Right atrium auricular region (tissue), 2 donors: ENCODE measurements at regions not wholly inside any gene's neighbourhood (a gene's known extent, or its start where the extent isn't known, plus 50 kb on each side); places are given as distances from the start of the nearest gene placed in this dataset.

Experiments used
- DNase-seq: peaks from one replicate; pipeline ENCODE4 v3.0.0-alpha.2; 2019; ENCODE audit warnings: low spot score
- H3K27ac ChIP-seq, 2 donors: fragments of 200-600 bp; sonication (generic); 1 replicate in 1 of 2; 2 replicates in 1 of 2; pipeline ENCODE4 v1.5.1; 2016 to 2019
- H3K27me3 ChIP-seq, 2 donors: fragments of 200-600 bp; sonication (generic); one replicate each; pipeline versions ENCODE4 v1.5.1 to v1.6.0; 2017 to 2019
- H3K36me3 ChIP-seq: fragments of 200-600 bp; sonication (generic); one replicate; pipeline ENCODE4 v1.5.1; 2016
- H3K4me1 ChIP-seq, 2 donors: fragments of 200-600 bp; sonication (generic); one replicate each; pipeline versions ENCODE4 v1.5.1 to v1.6.0; 2017 to 2019
- H3K4me3 ChIP-seq, 2 donors: fragments of 200-600 bp; sonication (generic); 1 replicate in 1 of 2; 2 replicates in 1 of 2; pipeline ENCODE4 v1.5.1; 2017 to 2019; ENCODE audit warnings: mild to moderate bottlenecking in 1 of 2, moderate library complexity in 1 of 2
- H3K9me3 ChIP-seq, 2 donors: fragments of 200-600 bp; sonication (generic); one replicate each; pipeline ENCODE4 v1.5.1; 2019
- TF ChIP-seq, protein P1 (sequence below), 2 donors: fragments of 200-600 bp; sonication (generic); IDR thresholded peaks; one replicate each; pipeline ENCODE4 v1.5.1; 2019; ENCODE audit warnings: antibody characterized with exemption in 2 of 2

DNA sequence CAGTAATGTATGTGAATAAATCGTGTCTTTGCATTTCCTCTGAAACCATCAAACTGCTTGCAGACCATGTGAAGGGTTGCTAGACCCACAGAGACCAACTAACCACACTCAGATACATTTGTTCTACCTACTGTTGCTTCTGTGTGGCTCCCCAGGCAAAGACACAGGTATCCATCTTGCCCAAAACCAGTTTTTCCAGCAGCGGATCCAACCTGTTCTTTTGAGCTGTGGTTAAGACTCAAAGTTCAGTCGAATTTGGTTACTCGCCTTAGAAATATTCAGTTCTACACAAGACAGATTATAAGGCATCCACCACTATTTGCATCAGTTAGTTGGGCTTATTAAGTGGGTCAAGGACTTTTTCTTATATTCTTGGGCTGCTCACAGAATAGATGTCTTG lies 276.2 kb upstream of the EPHA4 start:
- no peak for DNase-seq
- Histone ChIP-seq H3K4me3 (no peak overlapping the region), H3K27ac (no peak overlapping the region), H3K9me3 (no peaks in the 10 kb centered on the region), H3K36me3 (no peaks in the 10 kb centered on the region), H3K4me1 (no peaks in the 10 kb centered on the region), H3K27me3 (no peaks in the 10 kb centered on the region)
- TF ChIP-seq, protein P1, sequence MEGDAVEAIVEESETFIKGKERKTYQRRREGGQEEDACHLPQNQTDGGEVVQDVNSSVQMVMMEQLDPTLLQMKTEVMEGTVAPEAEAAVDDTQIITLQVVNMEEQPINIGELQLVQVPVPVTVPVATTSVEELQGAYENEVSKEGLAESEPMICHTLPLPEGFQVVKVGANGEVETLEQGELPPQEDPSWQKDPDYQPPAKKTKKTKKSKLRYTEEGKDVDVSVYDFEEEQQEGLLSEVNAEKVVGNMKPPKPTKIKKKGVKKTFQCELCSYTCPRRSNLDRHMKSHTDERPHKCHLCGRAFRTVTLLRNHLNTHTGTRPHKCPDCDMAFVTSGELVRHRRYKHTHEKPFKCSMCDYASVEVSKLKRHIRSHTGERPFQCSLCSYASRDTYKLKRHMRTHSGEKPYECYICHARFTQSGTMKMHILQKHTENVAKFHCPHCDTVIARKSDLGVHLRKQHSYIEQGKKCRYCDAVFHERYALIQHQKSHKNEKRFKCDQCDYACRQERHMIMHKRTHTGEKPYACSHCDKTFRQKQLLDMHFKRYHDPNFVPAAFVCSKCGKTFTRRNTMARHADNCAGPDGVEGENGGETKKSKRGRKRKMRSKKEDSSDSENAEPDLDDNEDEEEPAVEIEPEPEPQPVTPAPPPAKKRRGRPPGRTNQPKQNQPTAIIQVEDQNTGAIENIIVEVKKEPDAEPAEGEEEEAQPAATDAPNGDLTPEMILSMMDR (IDR thresholded peaks at IDR 0.05) = no peak

DNA sequence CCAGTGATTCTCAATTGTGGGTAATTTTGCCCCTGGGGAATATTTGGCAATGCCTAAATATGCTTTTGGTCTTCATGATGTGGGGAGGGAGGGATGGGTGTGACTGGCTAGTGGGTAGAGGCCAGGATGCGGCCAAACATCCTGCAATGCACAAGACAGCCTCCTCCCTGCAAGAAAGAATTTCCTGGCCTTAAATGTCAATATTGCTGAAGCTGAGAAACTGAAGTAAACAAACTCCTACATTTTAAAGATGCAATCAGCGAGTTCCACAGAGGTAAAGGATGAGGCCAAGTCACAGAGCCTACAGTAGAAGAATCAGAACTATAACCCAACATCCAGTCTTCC lies 272.9 kb upstream of the EPHA4 start:
- no peak for DNase-seq

DNA sequence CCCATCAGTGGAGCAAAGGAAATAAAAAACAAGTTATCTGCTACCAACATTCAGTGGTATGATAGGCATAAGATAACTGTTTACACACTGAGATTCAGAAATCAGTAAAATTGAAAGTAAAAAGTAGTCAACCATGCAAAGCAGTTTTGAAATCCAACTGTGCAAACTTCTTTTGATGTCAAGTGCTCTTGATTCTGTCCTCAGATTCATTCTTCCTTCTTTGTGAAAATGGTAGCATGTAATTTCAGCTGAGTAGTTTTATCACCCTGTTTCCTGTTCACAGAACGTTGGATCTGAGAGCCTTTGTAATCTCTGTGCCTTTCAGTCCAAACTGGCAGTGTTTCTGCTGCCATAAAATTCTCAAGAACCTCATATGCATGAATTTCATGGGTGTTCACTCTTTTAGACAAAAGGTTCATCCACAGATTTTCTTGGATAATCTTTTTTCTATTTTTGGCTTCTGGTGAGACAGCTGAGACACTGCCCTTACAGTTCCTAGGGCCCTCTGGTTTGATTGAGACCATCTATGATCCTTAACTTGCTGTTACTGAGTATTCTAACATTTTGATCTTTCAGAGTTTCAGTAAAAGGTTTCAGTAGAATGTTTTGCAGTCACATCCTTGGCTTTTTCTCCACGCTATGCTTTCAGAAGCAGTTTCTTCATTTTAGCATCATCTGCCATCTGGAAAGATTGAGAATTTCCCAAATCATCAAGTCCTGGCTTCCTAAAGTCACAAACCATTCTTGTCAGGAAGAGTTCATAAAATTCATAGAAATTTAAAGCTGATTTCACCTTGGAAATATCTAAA lies 272.3 kb upstream of the EPHA4 start:
- Histone ChIP-seq H3K9me3 (no peaks in the 10 kb centered on the region), H3K36me3 (no peaks in the 10 kb centered on the region), H3K4me1 (no peaks in the 10 kb centered on the region), H3K27ac (no peak overlapping the region), H3K27me3 (no peaks in the 10 kb centered on the region), H3K4me3 (no peak overlapping the region)
- TF ChIP-seq, protein P1 (IDR thresholded peaks at IDR 0.05) = no peak
- no peak for DNase-seq

More for the DNA sequence above, 272.9 kb upstream of the EPHA4 start:
- H3K36me3 ChIP-seq = no peaks in the 10 kb centered on the region
- H3K27ac ChIP-seq = no peak overlapping the region
- no peaks in the 10 kb centered on the region for H3K4me1 ChIP-seq
- no peak overlapping the region for H3K4me3 ChIP-seq
- H3K27me3 ChIP-seq = no peaks in the 10 kb centered on the region
- TF ChIP-seq, protein P1 (IDR thresholded peaks at IDR 0.05) = no peak
- H3K9me3 ChIP-seq = no peaks in the 10 kb centered on the region

DNA sequence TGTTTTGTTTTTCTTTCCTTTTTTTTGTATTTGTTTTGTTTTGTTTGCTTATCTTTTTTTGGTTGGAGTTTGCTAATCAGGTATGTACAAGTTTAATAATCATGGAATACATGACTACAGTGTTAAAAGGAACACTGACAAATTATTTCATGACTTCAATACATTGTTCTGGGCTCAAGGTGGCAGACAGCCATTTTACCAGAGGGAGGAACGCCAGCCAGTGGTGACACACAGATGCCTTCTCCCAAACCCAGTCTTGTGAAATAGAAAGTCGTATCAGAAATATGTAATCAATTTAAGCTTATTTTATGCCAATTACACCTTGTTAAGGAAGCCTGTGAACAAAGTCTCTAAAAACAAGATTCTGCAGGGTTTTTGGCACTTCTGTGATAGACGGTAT lies 264.0 kb upstream of the EPHA4 start:
- Histone ChIP-seq H3K27ac (no peak overlapping the region), H3K4me3 (no peak overlapping the region), H3K9me3 (peaks cover 0 to 2% of the 10 kb centered on the region in 2 donors), H3K4me1 (no peaks in the 10 kb centered on the region), H3K36me3 (no peaks in the 10 kb centered on the region), H3K27me3 (no peaks in the 10 kb centered on the region)
- TF ChIP-seq, protein P1 (IDR thresholded peaks at IDR 0.05) = no peak
- no peak for DNase-seq

DNA sequence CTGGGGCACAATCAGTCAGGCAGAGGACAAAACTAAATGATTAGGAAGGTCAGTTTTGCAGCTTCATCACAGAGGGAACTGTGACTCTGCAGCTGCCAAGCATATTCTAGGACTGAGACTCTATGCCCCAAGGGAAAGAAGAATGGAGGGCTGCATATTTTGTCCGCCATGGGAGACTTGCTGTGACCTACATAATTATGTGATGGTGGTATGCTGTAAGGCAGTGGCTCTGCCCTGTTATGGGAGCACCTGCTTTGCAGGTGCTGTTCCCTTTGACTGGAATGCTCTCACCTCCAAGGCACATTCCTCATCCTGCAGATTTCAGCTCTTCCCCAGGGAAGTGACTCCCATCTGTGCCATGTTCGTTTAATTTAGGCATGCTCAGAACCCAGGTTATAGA lies 261.9 kb upstream of the EPHA4 start:
- Histone ChIP-seq H3K4me1 (no peaks in the 10 kb centered on the region), H3K36me3 (no peaks in the 10 kb centered on the region), H3K4me3 (no peak overlapping the region), H3K27ac (no peak overlapping the region), H3K9me3 (peaks cover 0 to 4% of the 10 kb centered on the region in 2 donors), H3K27me3 (no peaks in the 10 kb centered on the region)
- TF ChIP-seq, protein P1 (IDR thresholded peaks at IDR 0.05) = no peak
- DNase-seq = no peak

DNA sequence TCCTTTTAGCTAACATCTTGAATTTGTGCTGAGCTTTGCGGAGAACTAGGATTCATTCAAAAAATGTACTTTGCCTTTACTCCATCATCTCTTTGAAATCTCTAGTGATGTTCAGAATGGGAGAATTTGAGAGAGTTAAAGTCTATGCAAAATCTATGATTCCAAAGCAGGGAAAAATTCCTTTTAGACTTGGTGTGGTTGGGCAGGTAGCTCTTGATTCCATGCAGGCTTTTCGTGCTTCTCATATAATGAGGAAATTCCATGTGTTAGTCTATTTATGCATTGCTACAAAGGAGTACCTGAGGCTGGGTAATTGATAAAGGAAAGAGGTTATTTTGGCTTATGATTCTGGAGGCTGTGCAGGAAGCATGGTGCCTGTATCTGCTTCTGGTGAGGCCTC lies 258.9 kb upstream of the EPHA4 start:
- Histone ChIP-seq H3K4me1 (no peaks in the 10 kb centered on the region), H3K27ac (no peak overlapping the region), H3K4me3 (no peak overlapping the region), H3K9me3 (peaks cover 0 to 4% of the 10 kb centered on the region in 2 donors), H3K36me3 (no peaks in the 10 kb centered on the region), H3K27me3 (no peaks in the 10 kb centered on the region)
- DNase-seq = no peak
- TF ChIP-seq, protein P1 (IDR thresholded peaks at IDR 0.05) = no peak
